Breast epithelium (tissue), 3 donors: ENCODE measurements at regions not wholly inside any gene's neighbourhood (a gene's known extent, or its start where the extent isn't known, plus 50 kb on each side); places are given as distances from the start of the nearest gene placed in this dataset.
A peak's percentile ranks its signal among the peaks of the same experiment; 100 is the strongest.

Experiments used
- CTCF ChIP-seq, 3 donors: fragments of 450-650 bp; IDR thresholded peaks; one replicate each; pipeline ENCODE4 v1.5.1; 2016 to 2017; ENCODE audit warnings: antibody characterized with exemption in 3 of 3, mild to moderate bottlenecking in 3 of 3, moderate library complexity in 3 of 3
- POLR2A ChIP-seq: fragments of 450-650 bp; IDR thresholded peaks from one replicate; pipeline ENCODE4 v1.6.1; 2016; ENCODE audit warnings: antibody characterized with exemption, mild to moderate bottlenecking, moderate library complexity

- TF ChIP-seq CTCF (IDR thresholded peaks at IDR 0.05) (peak in 2 of 3 donors; percentile 29 to 38), POLR2A (no peak)
These were observed 177.9 kb downstream of the RPS24 start for GRCh38 chr10:78211561-78212051.
